GM12891 (cell line): ENCODE measurements at regions not wholly inside any gene's neighbourhood (a gene's known extent, or its start where the extent isn't known, plus 50 kb on each side); places are given as distances from the start of the nearest gene placed in this dataset.

Experiments used
- POLR2A ChIP-seq: IDR thresholded peaks from 2 replicates; pipeline ENCODE4 v1.6.1; 2011; ENCODE audit warnings: low read depth, low read length, control low read depth
- POLR2AphosphoS5 ChIP-seq: IDR thresholded peaks from 2 replicates; pipeline ENCODE4 v1.6.1; 2011; ENCODE audit warnings: low read depth, low read length, control low read depth
- TAF1 ChIP-seq: IDR thresholded peaks from 2 replicates; pipeline ENCODE4 v1.6.1; 2011; ENCODE audit warnings: low read depth, low read length, control low read depth

- TF ChIP-seq POLR2A (no peak), POLR2AphosphoS5 (no peak), TAF1 (no peak)
Measured at GRCh38 chr12:5192726-5193125, 149.0 kb downstream of the KCNA5 start.
